Skeletal muscle cell (primary cell): ENCODE measurements at regions not wholly inside any gene's neighbourhood (a gene's known extent, or its start where the extent isn't known, plus 50 kb on each side); places are given as distances from the start of the nearest gene placed in this dataset.
A peak's percentile ranks its signal among the peaks of the same experiment; 100 is the strongest.
"Not testable (repeated sequence)": the region's sequence is repeated elsewhere in the genome, so short reads cannot be mapped to it uniquely, and the experiment has no call there.

Source experiments
- DNase-seq: peaks from one replicate; pipeline ENCODE4 v3.0.0-alpha.2; 2010; ENCODE audit warnings: low read depth
- H3K4me3 ChIP-seq: 2 replicates; pipeline ENCODE4 v1.5.1; 2011; ENCODE audit warnings: low read depth, mild to moderate bottlenecking, control low read depth, low read length, moderate library complexity

- DNase-seq: no peak
- no peak overlapping the region for H3K4me3 ChIP-seq
Measured at GRCh38 chr4:128548381-128548780, 260.8 kb upstream of the PGRMC2 start.

GRCh38 chr4:128544272-128544671 is 256.7 kb upstream of the PGRMC2 start:
- DNase-seq: no peak

GRCh38 chr4:128543696-128544095 is 256.1 kb upstream of the PGRMC2 start:
- no peak for DNase-seq
- no peak overlapping the region for H3K4me3 ChIP-seq

More at GRCh38 chr4:128544272-128544671, 256.7 kb upstream of the PGRMC2 start:
- no peak overlapping the region for H3K4me3 ChIP-seq

- DNase-seq: no peak
- H3K4me3 ChIP-seq: no peak overlapping the region
Measured at GRCh38 chr4:128542047-128542446, 254.4 kb upstream of the PGRMC2 start.

- no peak overlapping the region for H3K4me3 ChIP-seq
- DNase-seq: no peak
Measured at GRCh38 chr4:128540122-128540521, 252.5 kb upstream of the PGRMC2 start.

GRCh38 chr4:128538111-128538882 is 250.7 kb upstream of the PGRMC2 start:
- no peak for DNase-seq
- no peak overlapping the region for H3K4me3 ChIP-seq

- H3K4me3 ChIP-seq: no peak overlapping the region
- no peak for DNase-seq
Measured at GRCh38 chr4:128536746-128537145, 249.1 kb upstream of the PGRMC2 start.

- not testable (repeated sequence) for H3K4me3 ChIP-seq, DNase-seq
Measured at GRCh38 chr4:128535510-128535909, 247.9 kb upstream of the PGRMC2 start.

GRCh38 chr4:128528793-128529553 is 241.4 kb upstream of the PGRMC2 start:
- peak; percentile 96 for DNase-seq

GRCh38 chr4:128527946-128528576 is 240.4 kb upstream of the PGRMC2 start:
- DNase-seq: no peak
- H3K4me3 ChIP-seq: no peak overlapping the region

More at GRCh38 chr4:128528793-128529553, 241.4 kb upstream of the PGRMC2 start:
- no peak overlapping the region for H3K4me3 ChIP-seq

- no peak overlapping the region for H3K4me3 ChIP-seq
- DNase-seq: no peak
Measured at GRCh38 chr4:128527351-128527750, 239.7 kb upstream of the PGRMC2 start.

GRCh38 chr4:128525992-128526630 is 238.5 kb upstream of the PGRMC2 start:
- H3K4me3 ChIP-seq: no peak overlapping the region
- peak; percentile 66 for DNase-seq

- DNase-seq: peak; percentile 56
- no peak overlapping the region for H3K4me3 ChIP-seq
Measured at GRCh38 chr4:128525387-128525786, 237.8 kb upstream of the PGRMC2 start.

- no peak overlapping the region for H3K4me3 ChIP-seq
- peak; percentile 73 for DNase-seq
Measured at GRCh38 chr4:128524311-128524710, 236.7 kb upstream of the PGRMC2 start.

GRCh38 chr4:128521648-128522111 is 234.1 kb upstream of the PGRMC2 start:
- no peak for DNase-seq
- no peak overlapping the region for H3K4me3 ChIP-seq

- peak; percentile 60 for DNase-seq
Measured at GRCh38 chr4:128521156-128521555, 233.5 kb upstream of the PGRMC2 start.

GRCh38 chr4:128519163-128519830 is 231.7 kb upstream of the PGRMC2 start:
- no peak overlapping the region for H3K4me3 ChIP-seq
- peak; percentile 55 for DNase-seq

More at GRCh38 chr4:128521156-128521555, 233.5 kb upstream of the PGRMC2 start:
- H3K4me3 ChIP-seq: no peak overlapping the region

- no peak overlapping the region for H3K4me3 ChIP-seq
- peak; percentile 98 for DNase-seq
Measured at GRCh38 chr4:128517739-128518510, 230.3 kb upstream of the PGRMC2 start.
